Liver (tissue), 8 donors: ENCODE measurements at regions not wholly inside any gene's neighbourhood (a gene's known extent, or its start where the extent isn't known, plus 50 kb on each side); places are given as distances from the start of the nearest gene placed in this dataset.

Experiments used
- DNase-seq: peaks from one replicate; pipeline ENCODE4 v3.0.0-alpha.2; 2017; ENCODE audit warnings: low spot score
- H3K27ac ChIP-seq, 2 donors: one replicate each; pipeline ENCODE4 v1.7.0; 2013; ENCODE audit warnings: inconsistent platforms in 2 of 2, low read length in 2 of 2, control low read depth in 1 of 2, low read depth in 1 of 2, mild to moderate bottlenecking in 1 of 2
- H3K27me3 ChIP-seq, 4 donors: one replicate each; pipeline versions ENCODE4 v1.6.1 to v1.7.0; 2013; ENCODE audit warnings: low read length in 3 of 4, inconsistent platforms in 1 of 4, mild to moderate bottlenecking in 1 of 4, moderate library complexity in 1 of 4; ENCODE audit not compliant: control insufficient read depth in 4 of 4, insufficient read depth in 4 of 4
- H3K36me3 ChIP-seq, 4 donors: one replicate each; pipeline versions ENCODE4 v1.6.1 to v1.7.0; 2013; ENCODE audit warnings: low read length in 3 of 4, mild to moderate bottlenecking in 3 of 4, low read depth in 1 of 4, moderate library complexity in 1 of 4; ENCODE audit not compliant: control insufficient read depth in 4 of 4, insufficient read depth in 3 of 4
- H3K4me1 ChIP-seq, 4 donors: one replicate each; pipeline versions ENCODE4 v1.6.1 to v1.7.0; 2013; ENCODE audit warnings: low read length in 3 of 4, mild to moderate bottlenecking in 3 of 4, moderate library complexity in 1 of 4; ENCODE audit not compliant: control insufficient read depth in 4 of 4, insufficient read depth in 4 of 4
- H3K4me3 ChIP-seq, 3 donors: one replicate each; pipeline versions ENCODE4 v1.6.1 to v1.7.0; 2013; ENCODE audit warnings: low read length in 3 of 3, control low read depth in 1 of 3, low read depth in 1 of 3, mild to moderate bottlenecking in 1 of 3
- H3K9ac ChIP-seq, 2 donors: one replicate each; pipeline ENCODE4 v1.7.0; 2013; ENCODE audit warnings: low read length in 2 of 2, mild to moderate bottlenecking in 2 of 2, moderate library complexity in 2 of 2, control low read depth in 1 of 2, low read depth in 1 of 2
- H3K9me3 ChIP-seq, 4 donors: one replicate each; pipeline versions ENCODE4 v1.6.1 to v1.7.0; 2013; ENCODE audit warnings: low read length in 3 of 4; ENCODE audit not compliant: control insufficient read depth in 4 of 4
- EGR1 ChIP-seq, 2 donors: IDR thresholded peaks; 2 replicates each; pipeline ENCODE4 v1.6.1; 2016 to 2018; ENCODE audit warnings: antibody characterized with exemption in 2 of 2, low read depth in 2 of 2
- FOXA1 ChIP-seq: IDR thresholded peaks from 2 replicates; pipeline ENCODE4 v1.6.1; 2016; ENCODE audit warnings: antibody characterized with exemption
- FOXA2 ChIP-seq: IDR thresholded peaks from 2 replicates; pipeline ENCODE4 v1.6.1; 2016; ENCODE audit warnings: antibody characterized with exemption
- GABPA ChIP-seq, 2 donors: IDR thresholded peaks in 1 of 2; conservative IDR thresholded peaks in 1 of 2; 2 replicates each; pipeline ENCODE4 v1.6.1; 2016; ENCODE audit warnings: antibody characterized with exemption in 2 of 2, mild to moderate bottlenecking in 1 of 2, moderate library complexity in 1 of 2
- HNF4A ChIP-seq, 2 donors: conservative IDR thresholded peaks; 2 replicates each; pipeline ENCODE4 v1.6.1; 2016; ENCODE audit warnings: antibody characterized with exemption in 2 of 2, mild to moderate bottlenecking in 2 of 2
- HNF4G ChIP-seq: IDR thresholded peaks from 2 replicates; pipeline ENCODE4 v1.6.1; 2016; ENCODE audit warnings: antibody characterized with exemption
- JUND ChIP-seq, 2 donors: IDR thresholded peaks; 2 replicates each; pipeline ENCODE4 v1.6.1; 2016; ENCODE audit warnings: antibody characterized with exemption in 2 of 2
- NR2F2 ChIP-seq: IDR thresholded peaks from 2 replicates; pipeline ENCODE4 v1.6.1; 2016; ENCODE audit warnings: antibody characterized with exemption
- RAD21 ChIP-seq, 2 donors: IDR thresholded peaks; 2 replicates each; pipeline ENCODE4 v1.6.1; 2016; ENCODE audit warnings: antibody characterized with exemption in 2 of 2, mild to moderate bottlenecking in 2 of 2
- RXRA ChIP-seq, 2 donors: IDR thresholded peaks; 2 replicates each; pipeline ENCODE4 v1.6.1; 2017 to 2018; ENCODE audit warnings: antibody characterized with exemption in 2 of 2, mild to moderate bottlenecking in 1 of 2
- SP1 ChIP-seq: IDR thresholded peaks from 2 replicates; pipeline ENCODE4 v1.6.1; 2018; ENCODE audit warnings: antibody characterized with exemption, mild to moderate bottlenecking
- TAF1 ChIP-seq: conservative IDR thresholded peaks from 2 replicates; pipeline ENCODE4 v1.6.1; 2016; ENCODE audit warnings: antibody characterized with exemption, mild to moderate bottlenecking
- YY1 ChIP-seq: IDR thresholded peaks from 2 replicates; pipeline ENCODE4 v1.6.1; 2016; ENCODE audit warnings: antibody characterized with exemption, mild to moderate bottlenecking
- WGBS: extraction: QIAGEN DNeasy Blood & Tissue Kit; methylation state at CpG from one replicate; pipeline ENCODE4 v1.1.7; 2013; 5-methylcytosine and 5-hydroxymethylcytosine counted together
- TF ChIP-seq, protein P1 (sequence below): fragments of 150-350 bp; IDR thresholded peaks from 2 replicates; pipeline ENCODE4 v1.5.1; 2017; ENCODE audit warnings: improper control_type of control experiment, low read depth, low read length; ENCODE audit not compliant: missing input control
- TF ChIP-seq, protein P2 (sequence below): IDR thresholded peaks from 2 replicates; pipeline ENCODE4 v1.6.1; 2016; ENCODE audit warnings: antibody characterized with exemption
- TF ChIP-seq, protein P3 (sequence below): IDR thresholded peaks from 2 replicates; pipeline ENCODE4 v1.6.1; 2016; ENCODE audit warnings: antibody characterized with exemption
- TF ChIP-seq, protein P4 (sequence below): IDR thresholded peaks from 2 replicates; pipeline ENCODE4 v1.6.1; 2016; ENCODE audit warnings: antibody characterized with exemption, mild to moderate bottlenecking
- TF ChIP-seq, protein P5 (sequence below): IDR thresholded peaks from 2 replicates; pipeline ENCODE4 v1.6.1; 2016; ENCODE audit warnings: antibody characterized with exemption
- donor health status: healthy.
- donor health status: healthy.
- donor health status: healthy.
- donor health status: healthy.
- donor health status: healthy.

DNA sequence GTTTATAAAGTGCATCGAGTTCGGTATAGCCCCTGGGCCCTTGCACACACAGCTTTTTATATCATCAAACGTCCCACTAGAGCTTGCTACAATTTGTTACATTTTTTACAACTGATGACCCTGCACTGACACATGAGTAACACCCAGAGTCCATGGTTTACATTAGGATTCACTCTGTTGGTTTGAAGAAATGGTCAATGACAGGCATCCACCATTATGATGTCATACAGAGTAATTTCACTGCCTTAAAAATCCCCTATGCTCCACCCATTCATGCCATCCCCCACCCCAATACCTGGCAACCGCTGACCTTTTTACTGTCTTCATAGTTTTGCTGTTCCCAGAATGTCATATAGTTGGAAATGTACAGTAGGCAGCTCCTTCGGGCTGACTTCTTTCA lies 130.2 kb downstream of the MED10 start (continued):
- TF ChIP-seq, protein P1, sequence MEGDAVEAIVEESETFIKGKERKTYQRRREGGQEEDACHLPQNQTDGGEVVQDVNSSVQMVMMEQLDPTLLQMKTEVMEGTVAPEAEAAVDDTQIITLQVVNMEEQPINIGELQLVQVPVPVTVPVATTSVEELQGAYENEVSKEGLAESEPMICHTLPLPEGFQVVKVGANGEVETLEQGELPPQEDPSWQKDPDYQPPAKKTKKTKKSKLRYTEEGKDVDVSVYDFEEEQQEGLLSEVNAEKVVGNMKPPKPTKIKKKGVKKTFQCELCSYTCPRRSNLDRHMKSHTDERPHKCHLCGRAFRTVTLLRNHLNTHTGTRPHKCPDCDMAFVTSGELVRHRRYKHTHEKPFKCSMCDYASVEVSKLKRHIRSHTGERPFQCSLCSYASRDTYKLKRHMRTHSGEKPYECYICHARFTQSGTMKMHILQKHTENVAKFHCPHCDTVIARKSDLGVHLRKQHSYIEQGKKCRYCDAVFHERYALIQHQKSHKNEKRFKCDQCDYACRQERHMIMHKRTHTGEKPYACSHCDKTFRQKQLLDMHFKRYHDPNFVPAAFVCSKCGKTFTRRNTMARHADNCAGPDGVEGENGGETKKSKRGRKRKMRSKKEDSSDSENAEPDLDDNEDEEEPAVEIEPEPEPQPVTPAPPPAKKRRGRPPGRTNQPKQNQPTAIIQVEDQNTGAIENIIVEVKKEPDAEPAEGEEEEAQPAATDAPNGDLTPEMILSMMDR = no peak
- TF ChIP-seq, protein P2, sequence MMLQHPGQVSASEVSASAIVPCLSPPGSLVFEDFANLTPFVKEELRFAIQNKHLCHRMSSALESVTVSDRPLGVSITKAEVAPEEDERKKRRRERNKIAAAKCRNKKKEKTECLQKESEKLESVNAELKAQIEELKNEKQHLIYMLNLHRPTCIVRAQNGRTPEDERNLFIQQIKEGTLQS = no peak

DNA sequence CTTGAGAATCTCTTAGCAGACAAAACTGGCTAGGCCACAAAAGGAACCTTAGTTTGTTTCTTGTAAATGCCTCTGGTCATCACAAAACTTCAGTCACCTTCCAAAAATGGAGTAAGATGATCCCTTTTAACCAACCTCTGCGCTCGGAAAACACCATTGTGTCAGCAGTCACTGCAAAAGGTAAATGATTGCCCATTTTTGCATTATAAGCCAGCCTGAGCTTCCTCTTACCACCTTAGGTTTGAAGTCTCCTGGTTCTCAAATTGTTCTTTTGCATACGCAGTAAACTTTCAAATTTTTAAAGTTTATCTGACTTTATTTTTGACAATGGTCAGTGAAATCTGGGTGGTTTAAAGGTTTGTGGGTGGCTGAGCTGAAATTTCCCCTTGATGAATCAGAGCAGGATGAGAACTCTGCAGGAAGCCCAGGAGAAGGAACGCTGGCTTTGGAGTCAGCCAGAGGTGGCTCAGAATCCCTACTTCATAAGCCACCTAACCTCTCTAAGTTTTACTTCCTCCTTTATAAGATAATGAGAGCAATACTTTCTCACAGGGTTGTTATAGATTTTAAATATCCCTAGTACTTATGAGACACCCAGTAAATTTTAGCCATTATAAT lies 131.4 kb downstream of the MED10 start:
- H3K9ac ChIP-seq = no peak overlapping the region
- no peaks in the 10 kb centered on the region for H3K4me1 ChIP-seq
- no peaks in the 10 kb centered on the region for H3K27me3 ChIP-seq
- no peak overlapping the region for H3K4me3 ChIP-seq
- TF ChIP-seq, protein P3, sequence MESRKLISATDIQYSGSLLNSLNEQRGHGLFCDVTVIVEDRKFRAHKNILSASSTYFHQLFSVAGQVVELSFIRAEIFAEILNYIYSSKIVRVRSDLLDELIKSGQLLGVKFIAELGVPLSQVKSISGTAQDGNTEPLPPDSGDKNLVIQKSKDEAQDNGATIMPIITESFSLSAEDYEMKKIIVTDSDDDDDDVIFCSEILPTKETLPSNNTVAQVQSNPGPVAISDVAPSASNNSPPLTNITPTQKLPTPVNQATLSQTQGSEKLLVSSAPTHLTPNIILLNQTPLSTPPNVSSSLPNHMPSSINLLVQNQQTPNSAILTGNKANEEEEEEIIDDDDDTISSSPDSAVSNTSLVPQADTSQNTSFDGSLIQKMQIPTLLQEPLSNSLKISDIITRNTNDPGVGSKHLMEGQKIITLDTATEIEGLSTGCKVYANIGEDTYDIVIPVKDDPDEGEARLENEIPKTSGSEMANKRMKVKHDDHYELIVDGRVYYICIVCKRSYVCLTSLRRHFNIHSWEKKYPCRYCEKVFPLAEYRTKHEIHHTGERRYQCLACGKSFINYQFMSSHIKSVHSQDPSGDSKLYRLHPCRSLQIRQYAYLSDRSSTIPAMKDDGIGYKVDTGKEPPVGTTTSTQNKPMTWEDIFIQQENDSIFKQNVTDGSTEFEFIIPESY = no peak
- TF ChIP-seq GABPA (IDR thresholded peaks at IDR 0.05 in 1 of 2, conservative IDR thresholded peaks at IDR 0.05 in 1 of 2) (no peak), HNF4A (conservative IDR thresholded peaks at IDR 0.05) (no peak), JUND (IDR thresholded peaks at IDR 0.05) (no peak), FOXA2 (no peak), HNF4G (no peak), YY1 (no peak), NR2F2 (no peak), EGR1 (IDR thresholded peaks at IDR 0.05; ENCODE audit: low read depth in 2 of 2) (no peak), RAD21 (IDR thresholded peaks at IDR 0.05) (no peak), SP1 (no peak), TAF1 (no peak), FOXA1 (no peak), RXRA (IDR thresholded peaks at IDR 0.05) (no peak)
- TF ChIP-seq, protein P4, sequence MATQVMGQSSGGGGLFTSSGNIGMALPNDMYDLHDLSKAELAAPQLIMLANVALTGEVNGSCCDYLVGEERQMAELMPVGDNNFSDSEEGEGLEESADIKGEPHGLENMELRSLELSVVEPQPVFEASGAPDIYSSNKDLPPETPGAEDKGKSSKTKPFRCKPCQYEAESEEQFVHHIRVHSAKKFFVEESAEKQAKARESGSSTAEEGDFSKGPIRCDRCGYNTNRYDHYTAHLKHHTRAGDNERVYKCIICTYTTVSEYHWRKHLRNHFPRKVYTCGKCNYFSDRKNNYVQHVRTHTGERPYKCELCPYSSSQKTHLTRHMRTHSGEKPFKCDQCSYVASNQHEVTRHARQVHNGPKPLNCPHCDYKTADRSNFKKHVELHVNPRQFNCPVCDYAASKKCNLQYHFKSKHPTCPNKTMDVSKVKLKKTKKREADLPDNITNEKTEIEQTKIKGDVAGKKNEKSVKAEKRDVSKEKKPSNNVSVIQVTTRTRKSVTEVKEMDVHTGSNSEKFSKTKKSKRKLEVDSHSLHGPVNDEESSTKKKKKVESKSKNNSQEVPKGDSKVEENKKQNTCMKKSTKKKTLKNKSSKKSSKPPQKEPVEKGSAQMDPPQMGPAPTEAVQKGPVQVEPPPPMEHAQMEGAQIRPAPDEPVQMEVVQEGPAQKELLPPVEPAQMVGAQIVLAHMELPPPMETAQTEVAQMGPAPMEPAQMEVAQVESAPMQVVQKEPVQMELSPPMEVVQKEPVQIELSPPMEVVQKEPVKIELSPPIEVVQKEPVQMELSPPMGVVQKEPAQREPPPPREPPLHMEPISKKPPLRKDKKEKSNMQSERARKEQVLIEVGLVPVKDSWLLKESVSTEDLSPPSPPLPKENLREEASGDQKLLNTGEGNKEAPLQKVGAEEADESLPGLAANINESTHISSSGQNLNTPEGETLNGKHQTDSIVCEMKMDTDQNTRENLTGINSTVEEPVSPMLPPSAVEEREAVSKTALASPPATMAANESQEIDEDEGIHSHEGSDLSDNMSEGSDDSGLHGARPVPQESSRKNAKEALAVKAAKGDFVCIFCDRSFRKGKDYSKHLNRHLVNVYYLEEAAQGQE = no peak
- TF ChIP-seq, protein P5, sequence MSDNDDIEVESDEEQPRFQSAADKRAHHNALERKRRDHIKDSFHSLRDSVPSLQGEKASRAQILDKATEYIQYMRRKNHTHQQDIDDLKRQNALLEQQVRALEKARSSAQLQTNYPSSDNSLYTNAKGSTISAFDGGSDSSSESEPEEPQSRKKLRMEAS = no peak
- TF ChIP-seq, protein P2 = no peak
- TF ChIP-seq, protein P1 = no peak
- H3K9me3 ChIP-seq = no peaks in the 10 kb centered on the region
- WGBS = 81% methylated on average over 4 of the region's 4 CpGs
- no peak for DNase-seq
- H3K27ac ChIP-seq = no peak overlapping the region
- H3K36me3 ChIP-seq = no peaks in the 10 kb centered on the region
